ENCODE measurements at regions not wholly inside any gene's neighbourhood (a gene's known extent, or its start where the extent isn't known, plus 50 kb on each side); places are given as distances from the start of the nearest gene placed in this dataset.

- TF ChIP-seq FOS (IDR thresholded peaks at IDR 0.05; ENCODE audit: borderline replicate concordance, insufficient read depth, low read length) (no peak), POLR2A (IDR thresholded peaks at IDR 0.05; ENCODE audit: low read depth, low read length) (no peak), MAX (IDR thresholded peaks at IDR 0.05; ENCODE audit: insufficient read depth, insufficient read length) (no peak), MYC (IDR thresholded peaks at IDR 0.05; ENCODE audit: low read depth, low read length) (no peak), GATA2 (IDR thresholded peaks at IDR 0.05; ENCODE audit: insufficient read depth, insufficient read length, low read depth, low read length) (no peak), JUN (IDR thresholded peaks at IDR 0.05; ENCODE audit: borderline replicate concordance, insufficient read depth, insufficient read length, low read depth) (no peak), POLR2AphosphoS5 (IDR thresholded peaks at IDR 0.05; ENCODE audit: insufficient read depth, low read depth, low read length) (no peak)
- TF ChIP-seq, protein P1, sequence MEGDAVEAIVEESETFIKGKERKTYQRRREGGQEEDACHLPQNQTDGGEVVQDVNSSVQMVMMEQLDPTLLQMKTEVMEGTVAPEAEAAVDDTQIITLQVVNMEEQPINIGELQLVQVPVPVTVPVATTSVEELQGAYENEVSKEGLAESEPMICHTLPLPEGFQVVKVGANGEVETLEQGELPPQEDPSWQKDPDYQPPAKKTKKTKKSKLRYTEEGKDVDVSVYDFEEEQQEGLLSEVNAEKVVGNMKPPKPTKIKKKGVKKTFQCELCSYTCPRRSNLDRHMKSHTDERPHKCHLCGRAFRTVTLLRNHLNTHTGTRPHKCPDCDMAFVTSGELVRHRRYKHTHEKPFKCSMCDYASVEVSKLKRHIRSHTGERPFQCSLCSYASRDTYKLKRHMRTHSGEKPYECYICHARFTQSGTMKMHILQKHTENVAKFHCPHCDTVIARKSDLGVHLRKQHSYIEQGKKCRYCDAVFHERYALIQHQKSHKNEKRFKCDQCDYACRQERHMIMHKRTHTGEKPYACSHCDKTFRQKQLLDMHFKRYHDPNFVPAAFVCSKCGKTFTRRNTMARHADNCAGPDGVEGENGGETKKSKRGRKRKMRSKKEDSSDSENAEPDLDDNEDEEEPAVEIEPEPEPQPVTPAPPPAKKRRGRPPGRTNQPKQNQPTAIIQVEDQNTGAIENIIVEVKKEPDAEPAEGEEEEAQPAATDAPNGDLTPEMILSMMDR (IDR thresholded peaks at IDR 0.05; ENCODE audit: extremely low read depth in 1 of 2, insufficient read depth in 1 of 2, low read depth in 1 of 2, low read length in 2 of 2), result no peak
- H2AFZ ChIP-seq (ENCODE audit: low read depth, low read length), result no peak overlapping the region
- ChIA-PET POLR2A (no interaction called here), CTCF (no interaction called here)
- H3K36me3 ChIP-seq (ENCODE audit: control insufficient read depth in 2 of 2, extremely low read depth in 1 of 2, insufficient read depth in 2 of 2, low read length in 2 of 2), result no peaks in the 10 kb centered on the region
- H3K9ac ChIP-seq (replicated peaks; ENCODE audit: extremely low read depth, insufficient read depth, low read length), result no peak overlapping the region
- FAIRE-seq, result no peak
- no peaks in the 10 kb centered on the region for H3K9me1 ChIP-seq (replicated peaks; ENCODE audit: control insufficient read depth, extremely low read depth, insufficient read depth, low read length)
- no peaks in the 10 kb centered on the region for H3K27me3 ChIP-seq (ENCODE audit: control insufficient read depth in 2 of 2, insufficient read depth in 2 of 2, low read length in 2 of 2)
- H3K4me1 ChIP-seq (ENCODE audit: control insufficient read depth, extremely low read depth, insufficient read depth, low read length), result no peaks in the 10 kb centered on the region
- no peaks in the 10 kb centered on the region for H3K79me2 ChIP-seq (ENCODE audit: control insufficient read depth, insufficient read depth, low read length)
- H3K27ac ChIP-seq (ENCODE audit: insufficient read depth, low read depth, low read length), result no peak overlapping the region
- BruUV-seq (replicated peaks), result no TSS peak
- no peak overlapping the region for H3K4me2 ChIP-seq (ENCODE audit: insufficient read depth, low read length)
- no peak for DNase-seq (ENCODE audit: low read depth, low spot score)
- H3K4me3 ChIP-seq (replicated peaks in 1 of 3; ENCODE audit: insufficient read depth in 1 of 3, low read depth in 1 of 3, low read length in 3 of 3), result no peak overlapping the region
- H3K9me3 ChIP-seq (replicated peaks; ENCODE audit: control insufficient read depth, insufficient read depth, low read length), result peaks cover 8% of the 10 kb centered on the region
- intact Hi-C loops (cut with micrococcal nuclease) (no loop called here), dilution Hi-C loops (cut with MboI; ENCODE audit: extremely low pct_ligation_motif_present, low sequenced_read_pairs) (no loop called here)
- H4K20me1 ChIP-seq (replicated peaks; ENCODE audit: control insufficient read depth, extremely low read depth, insufficient read depth, low read length), result no peaks in the 10 kb centered on the region
Observed at GRCh38 chr2:116491292-116491691, 1323.2 kb upstream of the DDX18 start.
